Tibial nerve (tissue), 4 donors: ENCODE measurements at regions not wholly inside any gene's neighbourhood (a gene's known extent, or its start where the extent isn't known, plus 50 kb on each side); places are given as distances from the start of the nearest gene placed in this dataset.

Experiments used
- DNase-seq, 2 donors: peaks; one replicate each; pipeline ENCODE4 v3.0.0-alpha.2; 2019; ENCODE audit warnings: low spot score in 2 of 2
- H3K27ac ChIP-seq, 4 donors: fragments of 200-600 bp; sonication (generic) in 3 of 4; one replicate each; pipeline ENCODE4 v1.5.1; 2017 to 2019; ENCODE audit warnings: mild to moderate bottlenecking in 1 of 4
- H3K27me3 ChIP-seq, 2 donors: fragments of 200-600 bp; sonication (generic) in 1 of 2; one replicate each; pipeline versions ENCODE4 v1.5.1 to v1.6.0; 2017 to 2019
- H3K36me3 ChIP-seq, 3 donors: fragments of 200-600 bp; sonication (generic); one replicate each; pipeline ENCODE4 v1.5.1; 2018 to 2019
- H3K4me1 ChIP-seq, 4 donors: fragments of 200-600 bp; sonication (generic) in 3 of 4; one replicate each; pipeline ENCODE4 v1.5.1; 2017 to 2019
- H3K4me3 ChIP-seq, 4 donors: fragments of 200-600 bp; sonication (generic) in 3 of 4; one replicate each; pipeline ENCODE4 v1.5.1; 2017 to 2019; ENCODE audit warnings: mild to moderate bottlenecking in 1 of 4, moderate library complexity in 1 of 4
- H3K9me3 ChIP-seq, 4 donors: fragments of 200-600 bp; sonication (generic) in 3 of 4; one replicate each; pipeline ENCODE4 v1.5.1; 2017 to 2019
- EP300 ChIP-seq, 2 donors: sonication (generic); formaldehyde crosslinking; IDR thresholded peaks; one replicate each; pipeline ENCODE4 v1.6.1; 2017; ENCODE audit warnings: antibody characterized with exemption in 2 of 2, mild to moderate bottlenecking in 1 of 2
- POLR2A ChIP-seq, 2 donors: fragments of 450-650 bp; IDR thresholded peaks; one replicate each; pipeline ENCODE4 v1.6.1; 2017; ENCODE audit warnings: antibody characterized with exemption in 2 of 2, mild to moderate bottlenecking in 2 of 2, moderate library complexity in 2 of 2
- WGBS, 2 donors: methylation state at CpG; one replicate each; pipeline ENCODE4 v1.1.5; 2018; 5-methylcytosine and 5-hydroxymethylcytosine counted together
- TF ChIP-seq, protein P1 (sequence below), 5 experiments: fragments of 200-600 bp in 3 of 5; fragments of 450-650 bp in 2 of 5; sonication (generic) in 3 of 5; IDR thresholded peaks; one replicate each; pipeline ENCODE4 v1.5.1; 2016 to 2019; ENCODE audit warnings: antibody characterized with exemption in 5 of 5, mild to moderate bottlenecking in 3 of 5, moderate library complexity in 2 of 5

DNA sequence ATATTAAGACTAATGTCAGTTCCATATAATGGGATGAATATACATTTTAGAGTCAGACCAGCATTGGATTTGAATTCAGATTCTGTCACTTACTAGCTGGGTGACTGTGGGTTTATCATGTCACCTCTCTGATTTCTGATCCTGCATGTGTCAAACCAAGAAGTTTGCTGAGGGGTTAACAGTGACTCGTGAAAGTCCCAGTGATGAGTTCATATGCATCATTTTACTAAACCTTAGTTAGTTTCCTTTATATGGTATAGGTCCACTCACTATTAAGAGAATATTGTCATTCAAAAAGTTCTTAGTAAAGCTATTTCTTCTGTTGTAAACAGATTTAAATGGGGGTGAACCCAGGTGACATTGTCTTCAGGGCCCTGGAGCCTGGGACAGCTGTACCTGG is 102.3 kb downstream of the ZNF621 start:
- DNase-seq = no peak
- H3K27ac ChIP-seq = no peak overlapping the region
- H3K27me3 ChIP-seq = no peaks in the 10 kb centered on the region
- H3K9me3 ChIP-seq = peaks cover 0 to 40% (median 5%) of the 10 kb centered on the region in 4 donors
- WGBS, 2 donors = 77 to 80% methylated on average over 1 of the region's 1 CpG
- no peaks in the 10 kb centered on the region for H3K36me3 ChIP-seq
- no peaks in the 10 kb centered on the region for H3K4me1 ChIP-seq
- H3K4me3 ChIP-seq = no peak overlapping the region
- TF ChIP-seq POLR2A (IDR thresholded peaks at IDR 0.05) = no peak
- TF ChIP-seq EP300 (IDR thresholded peaks at IDR 0.05) = no peak
- TF ChIP-seq, protein P1, sequence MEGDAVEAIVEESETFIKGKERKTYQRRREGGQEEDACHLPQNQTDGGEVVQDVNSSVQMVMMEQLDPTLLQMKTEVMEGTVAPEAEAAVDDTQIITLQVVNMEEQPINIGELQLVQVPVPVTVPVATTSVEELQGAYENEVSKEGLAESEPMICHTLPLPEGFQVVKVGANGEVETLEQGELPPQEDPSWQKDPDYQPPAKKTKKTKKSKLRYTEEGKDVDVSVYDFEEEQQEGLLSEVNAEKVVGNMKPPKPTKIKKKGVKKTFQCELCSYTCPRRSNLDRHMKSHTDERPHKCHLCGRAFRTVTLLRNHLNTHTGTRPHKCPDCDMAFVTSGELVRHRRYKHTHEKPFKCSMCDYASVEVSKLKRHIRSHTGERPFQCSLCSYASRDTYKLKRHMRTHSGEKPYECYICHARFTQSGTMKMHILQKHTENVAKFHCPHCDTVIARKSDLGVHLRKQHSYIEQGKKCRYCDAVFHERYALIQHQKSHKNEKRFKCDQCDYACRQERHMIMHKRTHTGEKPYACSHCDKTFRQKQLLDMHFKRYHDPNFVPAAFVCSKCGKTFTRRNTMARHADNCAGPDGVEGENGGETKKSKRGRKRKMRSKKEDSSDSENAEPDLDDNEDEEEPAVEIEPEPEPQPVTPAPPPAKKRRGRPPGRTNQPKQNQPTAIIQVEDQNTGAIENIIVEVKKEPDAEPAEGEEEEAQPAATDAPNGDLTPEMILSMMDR (IDR thresholded peaks at IDR 0.05) = no peak

GRCh38 chr3:40628984-40629383 is 104.2 kb downstream of the ZNF621 start:
- H3K9me3 ChIP-seq = peaks cover 0 to 47% (median 8%) of the 10 kb centered on the region in 4 donors
- TF ChIP-seq, protein P1 (IDR thresholded peaks at IDR 0.05) = no peak
- TF ChIP-seq POLR2A (IDR thresholded peaks at IDR 0.05) (no peak), EP300 (IDR thresholded peaks at IDR 0.05) (no peak)
- WGBS, 2 donors = 86 to 94% methylated on average over 3 of the region's 3 CpGs
- no peaks in the 10 kb centered on the region for H3K27me3 ChIP-seq
- DNase-seq = no peak
- no peak overlapping the region for H3K27ac ChIP-seq
- H3K4me3 ChIP-seq = no peak overlapping the region
- no peaks in the 10 kb centered on the region for H3K36me3 ChIP-seq
- no peaks in the 10 kb centered on the region for H3K4me1 ChIP-seq

GRCh38 chr3:40631341-40631995 is 106.7 kb downstream of the ZNF621 start:
- Histone ChIP-seq H3K4me1 (no peaks in the 10 kb centered on the region), H3K9me3 (peaks cover 0 to 50% (median 6%) of the 10 kb centered on the region in 4 donors), H3K27me3 (no peaks in the 10 kb centered on the region), H3K4me3 (no peak overlapping the region), H3K27ac (no peak overlapping the region), H3K36me3 (no peaks in the 10 kb centered on the region)
- 86 to 87% methylated on average over 5 of the region's 5 CpGs for WGBS, 2 donors
- DNase-seq = no peak
- TF ChIP-seq EP300 (IDR thresholded peaks at IDR 0.05) = no peak
- TF ChIP-seq, protein P1 (IDR thresholded peaks at IDR 0.05) = no peak

DNA sequence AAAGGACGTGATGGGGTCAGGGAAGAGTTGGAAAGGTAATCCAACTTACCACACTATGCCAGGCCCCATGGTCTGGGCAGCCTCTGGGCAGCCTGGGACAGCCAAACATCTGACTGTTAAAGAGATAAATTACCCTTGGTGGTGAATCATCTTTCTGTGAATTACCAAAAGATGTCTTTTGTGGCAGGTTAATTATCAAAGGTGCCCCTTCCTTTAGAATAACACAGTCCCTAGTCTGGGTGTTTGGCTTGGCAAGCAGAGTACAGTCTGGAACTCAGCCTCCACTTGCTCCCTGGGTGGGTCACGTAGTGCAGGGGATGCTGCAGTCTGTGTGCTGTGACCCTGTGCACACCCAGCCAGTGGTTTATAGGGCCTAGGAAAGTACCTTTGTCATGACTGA is 113.1 kb downstream of the ZNF621 start:
- H3K27ac ChIP-seq = no peak overlapping the region
- no peaks in the 10 kb centered on the region for H3K36me3 ChIP-seq
- DNase-seq = no peak
- H3K4me1 ChIP-seq = no peaks in the 10 kb centered on the region
- H3K4me3 ChIP-seq = no peak overlapping the region
- H3K27me3 ChIP-seq = no peaks in the 10 kb centered on the region
- WGBS, 2 donors = 77 to 79% methylated on average over 2 of the region's 2 CpGs
- H3K9me3 ChIP-seq = peaks cover 0 to 26% (median 2%) of the 10 kb centered on the region in 4 donors
- TF ChIP-seq EP300 (IDR thresholded peaks at IDR 0.05) (no peak), POLR2A (IDR thresholded peaks at IDR 0.05) (no peak)
- TF ChIP-seq, protein P1 (IDR thresholded peaks at IDR 0.05) = no peak

- no peaks in the 10 kb centered on the region for H3K4me1 ChIP-seq
- H3K9me3 ChIP-seq = peaks cover 0 to 15% (median 0%) of the 10 kb centered on the region in 4 donors
- H3K4me3 ChIP-seq = no peak overlapping the region
- H3K36me3 ChIP-seq = no peaks in the 10 kb centered on the region
- H3K27ac ChIP-seq = no peak overlapping the region
- H3K27me3 ChIP-seq = no peaks in the 10 kb centered on the region
- WGBS, 2 donors = 89 to 100% methylated on average over 1 of the region's 1 CpG
- TF ChIP-seq, protein P1 (IDR thresholded peaks at IDR 0.05) = no peak
- TF ChIP-seq POLR2A (IDR thresholded peaks at IDR 0.05) (no peak), EP300 (IDR thresholded peaks at IDR 0.05) (no peak)
- DNase-seq = no peak
These were observed 114.2 kb downstream of the ZNF621 start for GRCh38 chr3:40639006-40639405.
